NCI-H1092 (cell line): ENCODE measurements at regions not wholly inside any gene's neighbourhood (a gene's known extent, or its start where the extent isn't known, plus 50 kb on each side); places are given as distances from the start of the nearest gene placed in this dataset.
"Not testable (repeated sequence)": the region's sequence is repeated elsewhere in the genome, so short reads cannot be mapped to it uniquely, and the experiment has no call there.

Source experiments
- DNase-seq: peaks from one replicate; lab custom pipeline; 2025; lab: John Stamatoyannopoulos, UW

- no peak for DNase-seq
These were observed 356.0 kb downstream of the PPARGC1A start for GRCh38 chr4:23533859-23534258.

DNA sequence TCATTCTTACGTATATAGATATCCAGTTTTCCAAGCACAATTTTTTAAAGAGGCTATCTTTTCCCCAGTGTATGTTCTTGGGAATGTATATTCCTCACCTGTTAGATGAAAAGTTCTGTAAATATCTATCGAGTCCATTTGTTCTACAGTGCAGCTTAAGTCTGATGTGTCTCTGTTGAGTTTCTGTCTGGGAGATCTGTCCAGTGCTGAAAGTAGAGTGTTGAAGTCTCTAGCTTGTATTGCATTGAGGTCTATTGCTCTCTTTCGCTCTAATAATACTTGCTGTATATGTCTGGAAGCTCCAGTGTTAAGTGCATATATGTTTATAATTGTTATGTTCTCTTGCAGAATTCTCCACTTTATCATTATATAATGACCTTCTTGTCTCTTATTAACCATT lies 373.1 kb downstream of the PPARGC1A start:
- no peak for DNase-seq

- no peak for DNase-seq
These were observed 385.8 kb downstream of the PPARGC1A start for GRCh38 chr4:23504083-23504482.

DNA sequence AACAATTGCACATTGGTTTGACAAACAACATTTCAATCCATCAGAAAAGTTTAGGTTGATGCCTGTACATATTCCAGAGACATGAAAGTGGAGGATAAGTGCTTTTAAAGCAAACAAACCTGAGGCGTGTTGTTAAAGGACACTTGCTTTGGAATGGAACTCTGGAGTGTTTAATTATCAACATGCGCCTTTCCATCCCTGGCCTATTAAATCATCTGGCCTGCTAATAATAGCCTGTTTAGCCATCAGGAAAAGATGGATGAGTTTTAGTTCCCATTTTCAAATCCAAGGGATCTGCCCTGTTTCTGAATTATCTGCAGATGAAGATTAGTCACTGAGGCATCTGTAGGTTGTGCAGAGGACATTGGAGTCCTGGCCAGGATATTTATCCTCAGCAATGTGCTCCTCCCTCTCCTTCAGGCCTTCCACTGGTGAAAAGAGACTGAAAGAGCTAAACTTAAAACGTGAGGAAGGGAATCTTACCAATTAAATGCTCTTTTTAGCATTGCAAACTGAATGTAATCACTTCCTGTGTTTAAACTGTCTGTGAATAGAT lies 388.9 kb downstream of the PPARGC1A start:
- no peak for DNase-seq

DNA sequence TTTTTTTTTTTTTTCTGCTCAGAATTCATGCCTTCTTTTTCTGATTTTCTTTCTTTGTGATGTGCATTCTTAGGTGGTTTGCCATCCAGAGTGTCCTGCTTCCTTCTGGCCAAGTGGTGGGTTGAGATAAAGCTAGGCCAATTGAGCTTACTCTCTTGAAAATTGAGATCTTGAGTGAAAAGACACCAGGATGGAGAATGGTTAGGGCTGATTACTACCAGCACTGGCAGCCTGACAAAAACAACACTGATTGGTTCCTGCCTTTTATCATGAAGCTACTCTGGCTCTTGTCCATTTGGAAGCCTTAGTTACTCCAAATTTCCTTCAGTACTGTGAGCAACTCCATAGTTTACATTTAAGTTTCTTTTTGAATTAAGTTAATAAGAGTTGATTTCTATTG lies 404.0 kb downstream of the PPARGC1A start:
- no peak for DNase-seq

DNA sequence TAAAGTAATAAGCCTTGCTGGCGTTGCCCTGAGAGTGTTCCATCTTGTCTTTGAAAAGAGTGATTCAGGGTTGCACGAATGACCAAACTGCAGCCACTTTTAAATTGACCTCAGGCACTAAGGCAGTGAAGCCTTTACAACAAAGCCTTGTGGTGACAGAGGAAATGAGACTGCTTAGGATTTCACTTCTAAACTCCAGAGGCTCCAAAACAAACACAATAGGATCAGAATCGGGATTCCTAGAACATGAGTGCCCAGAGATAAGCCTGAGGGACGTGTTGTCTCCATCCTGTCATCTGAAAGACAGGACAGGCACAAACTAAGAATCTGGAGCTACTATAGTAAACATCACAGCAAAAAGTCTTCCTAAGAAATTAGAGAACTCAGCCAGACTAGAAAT lies 405.2 kb downstream of the PPARGC1A start:
- no peak for DNase-seq

GRCh38 chr4:23483320-23483960 lies 406.4 kb downstream of the PPARGC1A start:
- DNase-seq: no peak

- no peak for DNase-seq
These were observed 408.3 kb downstream of the PPARGC1A start for GRCh38 chr4:23481566-23481965.

DNA sequence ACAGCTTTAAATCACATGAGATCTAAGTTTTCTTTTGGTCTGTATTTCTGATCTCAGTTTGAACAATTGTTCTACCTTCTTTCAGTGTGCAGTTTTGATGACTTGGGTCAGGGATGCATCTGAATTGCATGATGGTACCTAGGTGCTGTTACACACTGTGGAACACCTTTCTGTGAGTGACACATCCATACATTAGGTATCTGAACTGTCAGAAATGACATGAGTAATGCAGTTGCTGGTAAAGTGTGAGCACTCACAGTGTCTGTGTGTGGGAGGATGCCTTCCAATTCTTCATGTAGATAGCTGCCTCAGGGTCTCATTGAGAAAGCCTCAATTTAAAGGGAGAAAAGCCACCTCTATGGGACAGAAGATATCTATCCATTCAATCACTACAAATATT lies 411.9 kb downstream of the PPARGC1A start:
- no peak for DNase-seq

GRCh38 chr4:23476515-23477090 lies 413.2 kb downstream of the PPARGC1A start:
- no peak for DNase-seq

DNA sequence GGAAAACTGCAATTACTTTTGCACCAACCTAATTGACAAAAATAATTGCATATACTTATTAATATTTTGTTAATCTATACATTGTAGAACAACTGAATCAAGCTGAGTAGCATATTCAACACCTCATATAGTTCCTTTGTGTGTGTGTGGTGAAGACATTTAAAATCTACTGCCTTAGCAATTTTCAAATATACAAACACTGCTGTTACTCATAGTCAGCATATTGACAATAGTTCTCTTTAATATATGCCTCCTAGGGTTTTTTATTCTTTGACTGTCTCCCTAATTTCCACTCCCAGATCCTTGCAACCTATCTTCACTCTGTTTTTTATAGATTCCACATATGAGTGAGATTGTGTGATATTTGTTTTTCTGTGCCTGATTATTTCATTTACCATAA lies 426.8 kb downstream of the PPARGC1A start:
- DNase-seq: no peak

GRCh38 chr4:23458054-23458453 lies 431.8 kb downstream of the PPARGC1A start:
- DNase-seq: no peak

DNA sequence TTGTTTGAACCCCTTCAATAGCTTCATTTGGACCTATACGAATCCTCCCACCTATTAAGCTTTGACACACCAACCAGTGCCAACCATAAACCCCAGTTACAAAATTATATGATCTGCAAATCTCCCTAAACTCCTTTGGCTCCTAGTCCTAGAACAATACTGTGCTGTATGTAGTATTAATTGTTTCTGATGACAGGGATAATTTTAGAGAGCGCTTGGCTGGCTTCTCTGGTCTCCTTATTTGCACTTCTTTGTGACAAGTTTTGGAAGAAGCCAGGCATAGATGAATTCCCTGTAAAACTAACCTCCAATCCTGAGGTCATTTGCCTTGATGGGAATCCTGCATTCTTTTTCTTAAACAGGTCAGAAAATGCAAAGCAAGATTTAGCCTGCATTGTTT lies 433.0 kb downstream of the PPARGC1A start:
- no peak for DNase-seq

- no peak for DNase-seq
These were observed 434.2 kb downstream of the PPARGC1A start for GRCh38 chr4:23455456-23456158.

- DNase-seq: no peak
These were observed 448.2 kb downstream of the PPARGC1A start for GRCh38 chr4:23441530-23442069.

DNA sequence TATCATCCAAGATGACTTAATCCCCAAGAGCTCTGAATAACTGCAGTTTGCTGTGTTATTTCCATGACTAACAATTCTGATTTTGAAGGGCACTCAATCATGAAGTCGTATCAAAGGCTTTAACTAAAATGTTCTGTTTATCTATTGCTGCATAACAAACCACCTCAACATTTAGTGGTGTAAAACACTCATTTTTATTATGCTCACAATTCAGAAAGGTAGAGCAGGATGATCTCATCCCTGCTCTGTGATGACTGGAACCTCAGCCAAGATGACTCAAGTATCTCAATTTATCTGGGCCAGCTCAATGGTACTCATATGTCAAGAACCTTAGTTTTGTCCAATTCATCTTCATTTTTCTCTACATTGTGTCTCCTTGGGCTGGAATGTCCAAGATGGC lies 451.1 kb downstream of the PPARGC1A start:
- DNase-seq: no peak

- no peak for DNase-seq
These were observed 460.4 kb downstream of the PPARGC1A start for GRCh38 chr4:23429497-23429896.

- no peak for DNase-seq
These were observed 464.3 kb downstream of the PPARGC1A start for GRCh38 chr4:23425570-23425969.

GRCh38 chr4:23423540-23423939 lies 466.3 kb downstream of the PPARGC1A start:
- DNase-seq: no peak

DNA sequence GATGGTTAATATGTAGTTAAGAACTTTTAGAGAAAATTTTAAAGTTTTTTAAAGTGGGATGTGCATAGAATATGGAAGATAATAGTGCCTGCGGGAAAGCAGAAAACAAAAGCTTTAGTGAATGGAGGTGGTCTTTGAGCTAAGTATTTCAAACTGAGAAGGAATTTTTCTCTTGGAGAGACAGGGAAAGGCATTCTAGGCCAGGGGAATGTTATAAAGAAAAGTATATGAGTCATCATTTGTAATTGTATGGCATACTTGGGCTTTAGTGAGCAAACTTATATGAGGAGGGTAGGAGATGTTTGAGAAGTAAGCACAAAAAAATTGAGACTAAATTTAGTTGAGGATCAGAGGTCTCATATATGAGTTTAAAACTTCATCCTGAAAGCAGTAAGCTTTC lies 467.0 kb downstream of the PPARGC1A start:
- DNase-seq: no peak

GRCh38 chr4:23413631-23414030 lies 476.2 kb downstream of the PPARGC1A start:
- DNase-seq: no peak

DNA sequence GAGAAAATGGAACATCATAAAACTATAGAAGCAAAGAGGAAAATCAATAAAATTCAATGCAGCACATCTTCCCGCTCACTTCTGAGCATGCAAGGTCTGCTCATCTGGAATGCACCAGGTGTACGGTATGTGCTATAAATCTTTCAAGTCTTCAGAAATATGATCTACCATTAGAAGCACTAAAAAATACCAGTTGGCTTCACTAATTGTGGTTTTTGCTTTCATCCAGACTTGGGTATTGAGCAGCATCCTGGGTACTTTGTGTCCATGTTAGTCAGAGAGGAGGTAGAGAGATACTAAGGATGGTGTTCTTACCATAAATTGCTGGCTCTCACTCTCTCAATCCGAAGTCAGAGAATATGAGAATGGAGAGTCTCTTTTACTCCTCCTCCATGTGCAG lies 477.1 kb downstream of the PPARGC1A start:
- no peak for DNase-seq

GRCh38 chr4:23408913-23409312 lies 480.9 kb downstream of the PPARGC1A start:
- not testable (repeated sequence) for DNase-seq
